ENCODE measurements at regions not wholly inside any gene's neighbourhood (a gene's known extent, or its start where the extent isn't known, plus 50 kb on each side); places are given as distances from the start of the nearest gene placed in this dataset.
A peak's percentile ranks its signal among the peaks of the same experiment; 100 is the strongest.

DNA sequence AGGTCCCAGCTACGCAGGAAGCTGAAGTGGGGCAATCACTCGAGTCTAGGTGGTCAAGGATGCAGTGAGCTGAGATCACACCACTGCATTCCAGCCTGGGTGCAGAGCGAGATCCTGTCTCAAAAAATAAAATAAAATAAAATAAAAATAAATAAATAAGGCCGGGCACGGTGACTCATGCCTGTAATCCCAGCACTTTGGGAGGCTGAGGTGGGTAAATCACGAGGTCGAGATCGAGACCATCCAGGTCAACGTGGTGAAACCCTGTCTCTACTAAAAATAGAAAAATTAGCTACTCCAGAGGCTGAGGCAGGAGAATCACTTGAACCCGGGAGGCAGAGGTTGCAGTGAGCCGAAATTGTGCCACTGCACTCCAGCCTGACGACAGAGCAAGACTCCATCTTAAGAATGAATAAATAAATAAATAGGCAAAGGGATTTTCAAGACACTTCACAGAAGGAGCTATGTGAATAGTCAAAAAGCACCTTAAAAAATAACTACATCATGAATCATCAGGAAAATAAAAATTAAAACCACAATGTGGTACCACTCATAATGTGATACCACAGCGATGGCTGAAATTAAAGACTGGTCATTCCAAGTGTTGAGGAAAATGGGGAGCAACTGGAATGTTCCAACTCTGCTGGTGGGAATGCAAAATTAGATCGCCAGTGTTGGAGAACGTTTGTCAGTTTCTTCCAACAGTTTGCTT lies 92.9 kb upstream of the TBX3 start (continued):
- TF ChIP-seq, protein P1, sequence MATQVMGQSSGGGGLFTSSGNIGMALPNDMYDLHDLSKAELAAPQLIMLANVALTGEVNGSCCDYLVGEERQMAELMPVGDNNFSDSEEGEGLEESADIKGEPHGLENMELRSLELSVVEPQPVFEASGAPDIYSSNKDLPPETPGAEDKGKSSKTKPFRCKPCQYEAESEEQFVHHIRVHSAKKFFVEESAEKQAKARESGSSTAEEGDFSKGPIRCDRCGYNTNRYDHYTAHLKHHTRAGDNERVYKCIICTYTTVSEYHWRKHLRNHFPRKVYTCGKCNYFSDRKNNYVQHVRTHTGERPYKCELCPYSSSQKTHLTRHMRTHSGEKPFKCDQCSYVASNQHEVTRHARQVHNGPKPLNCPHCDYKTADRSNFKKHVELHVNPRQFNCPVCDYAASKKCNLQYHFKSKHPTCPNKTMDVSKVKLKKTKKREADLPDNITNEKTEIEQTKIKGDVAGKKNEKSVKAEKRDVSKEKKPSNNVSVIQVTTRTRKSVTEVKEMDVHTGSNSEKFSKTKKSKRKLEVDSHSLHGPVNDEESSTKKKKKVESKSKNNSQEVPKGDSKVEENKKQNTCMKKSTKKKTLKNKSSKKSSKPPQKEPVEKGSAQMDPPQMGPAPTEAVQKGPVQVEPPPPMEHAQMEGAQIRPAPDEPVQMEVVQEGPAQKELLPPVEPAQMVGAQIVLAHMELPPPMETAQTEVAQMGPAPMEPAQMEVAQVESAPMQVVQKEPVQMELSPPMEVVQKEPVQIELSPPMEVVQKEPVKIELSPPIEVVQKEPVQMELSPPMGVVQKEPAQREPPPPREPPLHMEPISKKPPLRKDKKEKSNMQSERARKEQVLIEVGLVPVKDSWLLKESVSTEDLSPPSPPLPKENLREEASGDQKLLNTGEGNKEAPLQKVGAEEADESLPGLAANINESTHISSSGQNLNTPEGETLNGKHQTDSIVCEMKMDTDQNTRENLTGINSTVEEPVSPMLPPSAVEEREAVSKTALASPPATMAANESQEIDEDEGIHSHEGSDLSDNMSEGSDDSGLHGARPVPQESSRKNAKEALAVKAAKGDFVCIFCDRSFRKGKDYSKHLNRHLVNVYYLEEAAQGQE (IDR thresholded peaks at IDR 0.05; ENCODE audit: low read depth), result no peak
- TF ChIP-seq SRF (IDR thresholded peaks at IDR 0.05; ENCODE audit: low read depth), result no peak
- TF ChIP-seq POLR2A (IDR thresholded peaks at IDR 0.05; ENCODE audit: borderline replicate concordance, extremely low read depth, insufficient read depth, insufficient read length), result no peak

DNA sequence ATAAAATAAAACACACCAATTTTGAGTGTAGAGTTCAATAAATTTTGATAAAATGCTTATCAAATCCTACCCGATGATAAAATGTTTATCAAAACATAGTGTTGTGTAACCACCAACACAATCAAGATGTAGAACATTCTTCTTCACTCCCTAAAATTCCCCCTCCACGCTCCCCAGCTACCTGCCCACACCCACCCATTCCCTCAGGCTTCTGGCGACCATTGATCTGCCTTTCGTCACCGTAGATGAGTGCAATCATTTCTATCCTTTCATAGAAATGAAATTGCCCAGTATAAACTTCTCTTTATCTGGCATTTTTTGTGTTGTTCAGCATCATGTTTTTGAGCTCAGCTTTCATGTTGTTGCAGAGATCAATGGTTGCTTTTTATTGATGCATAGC lies 90.7 kb upstream of the TBX3 start:
- H3K4me1 ChIP-seq (ENCODE audit: control insufficient read depth in 1 of 2, insufficient read depth in 2 of 2, low read length in 2 of 2), result peaks cover 0 to 12% of the 10 kb centered on the region in 2 experiments; a peak in 2 of 4 replicates
- H3K27me3 ChIP-seq (ENCODE audit: insufficient read depth, low read length), result no peaks in the 10 kb centered on the region
- ChIA-PET POLR2A (no interaction called here), CTCF (no interaction called here), RAD21 (ENCODE audit: low non-redundant PET in 1 of 2, low total read pairs in 2 of 2, uncharacterized antibody in 2 of 2, unreplicated experiment in 2 of 2) (no interaction called here)
- no peak for ATAC-seq
- intact Hi-C loops (cut with micrococcal nuclease), result no loop called here
- H3K9me3 ChIP-seq (ENCODE audit: control insufficient read depth in 1 of 2, insufficient read depth in 1 of 2, low read depth in 1 of 2, low read length in 2 of 2), result no peaks in the 10 kb centered on the region
- H4K20me1 ChIP-seq (ENCODE audit: insufficient read depth), result no peaks in the 10 kb centered on the region
- no peaks in the 10 kb centered on the region for H3K36me3 ChIP-seq (ENCODE audit: control insufficient read depth in 1 of 2, insufficient read depth in 2 of 2, low read length in 2 of 2)
- BruUV-seq (replicated peaks), result no TSS peak
- peak overlapping the region; percentile 46 for H3K4me2 ChIP-seq (ENCODE audit: low read length)
- no peak for DNase-seq (ENCODE audit: low read depth, low spot score)
- H2AFZ ChIP-seq (ENCODE audit: low read depth, low read length, poor library complexity, severe bottlenecking), result no peak overlapping the region
- H3K9ac ChIP-seq (ENCODE audit: low read length), result no peak overlapping the region
- H3K4me3 ChIP-seq (replicated peaks in 1 of 2; ENCODE audit: low read depth in 1 of 2, low read length in 2 of 2), result no peak overlapping the region
- no peaks in the 10 kb centered on the region for H3K79me2 ChIP-seq (ENCODE audit: insufficient read depth, low read length)
- no peaks in the 10 kb centered on the region for H3K9me2 ChIP-seq (ENCODE audit: insufficient read depth)
- no peak overlapping the region for H3K27ac ChIP-seq (ENCODE audit: low read depth, low read length)
- TF ChIP-seq CBX3 (IDR thresholded peaks at IDR 0.05; ENCODE audit: low read depth), result no peak
- TF ChIP-seq JUND (IDR thresholded peaks at IDR 0.05), result no peak
- TF ChIP-seq EZH2phosphoT487 (IDR thresholded peaks at IDR 0.05; ENCODE audit: borderline replicate concordance), result no peak
- no peak for TF ChIP-seq YY1 (IDR thresholded peaks at IDR 0.05; ENCODE audit: extremely low read depth, insufficient replicate concordance, low read depth, low read length)
- TF ChIP-seq, protein P2, sequence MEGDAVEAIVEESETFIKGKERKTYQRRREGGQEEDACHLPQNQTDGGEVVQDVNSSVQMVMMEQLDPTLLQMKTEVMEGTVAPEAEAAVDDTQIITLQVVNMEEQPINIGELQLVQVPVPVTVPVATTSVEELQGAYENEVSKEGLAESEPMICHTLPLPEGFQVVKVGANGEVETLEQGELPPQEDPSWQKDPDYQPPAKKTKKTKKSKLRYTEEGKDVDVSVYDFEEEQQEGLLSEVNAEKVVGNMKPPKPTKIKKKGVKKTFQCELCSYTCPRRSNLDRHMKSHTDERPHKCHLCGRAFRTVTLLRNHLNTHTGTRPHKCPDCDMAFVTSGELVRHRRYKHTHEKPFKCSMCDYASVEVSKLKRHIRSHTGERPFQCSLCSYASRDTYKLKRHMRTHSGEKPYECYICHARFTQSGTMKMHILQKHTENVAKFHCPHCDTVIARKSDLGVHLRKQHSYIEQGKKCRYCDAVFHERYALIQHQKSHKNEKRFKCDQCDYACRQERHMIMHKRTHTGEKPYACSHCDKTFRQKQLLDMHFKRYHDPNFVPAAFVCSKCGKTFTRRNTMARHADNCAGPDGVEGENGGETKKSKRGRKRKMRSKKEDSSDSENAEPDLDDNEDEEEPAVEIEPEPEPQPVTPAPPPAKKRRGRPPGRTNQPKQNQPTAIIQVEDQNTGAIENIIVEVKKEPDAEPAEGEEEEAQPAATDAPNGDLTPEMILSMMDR (IDR thresholded peaks at IDR 0.05 in 2 of 3, conservative IDR thresholded peaks at IDR 0.05 in 1 of 3; ENCODE audit: borderline replicate concordance in 1 of 3, insufficient read depth in 1 of 3, low read depth in 2 of 3, low read length in 2 of 3), result no peak
- no peak for TF ChIP-seq SIN3A (IDR thresholded peaks at IDR 0.05; ENCODE audit: low read depth)
- TF ChIP-seq, protein P3, sequence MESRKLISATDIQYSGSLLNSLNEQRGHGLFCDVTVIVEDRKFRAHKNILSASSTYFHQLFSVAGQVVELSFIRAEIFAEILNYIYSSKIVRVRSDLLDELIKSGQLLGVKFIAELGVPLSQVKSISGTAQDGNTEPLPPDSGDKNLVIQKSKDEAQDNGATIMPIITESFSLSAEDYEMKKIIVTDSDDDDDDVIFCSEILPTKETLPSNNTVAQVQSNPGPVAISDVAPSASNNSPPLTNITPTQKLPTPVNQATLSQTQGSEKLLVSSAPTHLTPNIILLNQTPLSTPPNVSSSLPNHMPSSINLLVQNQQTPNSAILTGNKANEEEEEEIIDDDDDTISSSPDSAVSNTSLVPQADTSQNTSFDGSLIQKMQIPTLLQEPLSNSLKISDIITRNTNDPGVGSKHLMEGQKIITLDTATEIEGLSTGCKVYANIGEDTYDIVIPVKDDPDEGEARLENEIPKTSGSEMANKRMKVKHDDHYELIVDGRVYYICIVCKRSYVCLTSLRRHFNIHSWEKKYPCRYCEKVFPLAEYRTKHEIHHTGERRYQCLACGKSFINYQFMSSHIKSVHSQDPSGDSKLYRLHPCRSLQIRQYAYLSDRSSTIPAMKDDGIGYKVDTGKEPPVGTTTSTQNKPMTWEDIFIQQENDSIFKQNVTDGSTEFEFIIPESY (IDR thresholded peaks at IDR 0.05; ENCODE audit: extremely low read depth, insufficient replicate concordance, low read length), result no peak
- no peak for TF ChIP-seq EZH2 (IDR thresholded peaks at IDR 0.05)
- TF ChIP-seq ZFX (IDR thresholded peaks at IDR 0.05), result no peak
- TF ChIP-seq SP1 (IDR thresholded peaks at IDR 0.05; ENCODE audit: low read depth), result no peak
- TF ChIP-seq, protein P4, sequence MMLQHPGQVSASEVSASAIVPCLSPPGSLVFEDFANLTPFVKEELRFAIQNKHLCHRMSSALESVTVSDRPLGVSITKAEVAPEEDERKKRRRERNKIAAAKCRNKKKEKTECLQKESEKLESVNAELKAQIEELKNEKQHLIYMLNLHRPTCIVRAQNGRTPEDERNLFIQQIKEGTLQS (IDR thresholded peaks at IDR 0.05), result no peak
- no peak for TF ChIP-seq EGR1 (IDR thresholded peaks at IDR 0.05; ENCODE audit: low read depth)
- TF ChIP-seq FOSL1 (IDR thresholded peaks at IDR 0.05; ENCODE audit: low read depth), result no peak
- TF ChIP-seq ELF1 (IDR thresholded peaks at IDR 0.05; ENCODE audit: borderline replicate concordance, low read depth), result no peak
- no peak for TF ChIP-seq RAD21 (IDR thresholded peaks at IDR 0.05; ENCODE audit: low read depth)
- no peak for TF ChIP-seq POLR2AphosphoS5 (IDR thresholded peaks at IDR 0.05; ENCODE audit: low read depth, low read length)
- no peak for TF ChIP-seq SRF (IDR thresholded peaks at IDR 0.05; ENCODE audit: low read depth)

All from HCT116 (cell line).